Brain microvascular endothelial cell (primary cell): ENCODE measurements at regions not wholly inside any gene's neighbourhood (a gene's known extent, or its start where the extent isn't known, plus 50 kb on each side); places are given as distances from the start of the nearest gene placed in this dataset.
A peak's percentile ranks its signal among the peaks of the same experiment; 100 is the strongest.

Source experiments
- DNase-seq: peaks from one replicate; pipeline ENCODE4 v3.0.0-alpha.2; 2020
- H3K27ac ChIP-seq: fragments of 250-450 bp; sonication (Bioruptor Pico); 2 replicates; pipeline ENCODE4 v1.5.1; 2020; ENCODE audit warnings: mild to moderate bottlenecking, moderate library complexity
- H3K27me3 ChIP-seq: fragments of 250-450 bp; sonication (Bioruptor Pico); replicated peaks from 2 replicates; pipeline ENCODE4 v1.5.1; 2020; ENCODE audit warnings: mild to moderate bottlenecking
- H3K36me3 ChIP-seq: fragments of 250-450 bp; sonication (Bioruptor Pico); replicated peaks from 2 replicates; pipeline ENCODE4 v1.5.1; 2020; ENCODE audit warnings: mild to moderate bottlenecking
- H3K4me3 ChIP-seq: 2 replicates; pipeline ENCODE4 v1.5.1; 2011; ENCODE audit warnings: low read depth, mild to moderate bottlenecking, control low read depth, low read length, moderate library complexity
- in situ Hi-C: cut with HindIII; loops from 2 replicates; pipeline ENCODE4 v1.10.0; 2017; ENCODE audit warnings: low sequenced_read_pairs, low pct_ligation_motif_present
- TF ChIP-seq, protein P1 (sequence below): IDR thresholded peaks from 2 replicates; pipeline ENCODE4 v1.5.1; 2011; ENCODE audit warnings: low read depth, mild to moderate bottlenecking, moderate library complexity, low read length, control low read depth, inconsistent platforms; ENCODE audit errors: missing control alignments

DNA sequence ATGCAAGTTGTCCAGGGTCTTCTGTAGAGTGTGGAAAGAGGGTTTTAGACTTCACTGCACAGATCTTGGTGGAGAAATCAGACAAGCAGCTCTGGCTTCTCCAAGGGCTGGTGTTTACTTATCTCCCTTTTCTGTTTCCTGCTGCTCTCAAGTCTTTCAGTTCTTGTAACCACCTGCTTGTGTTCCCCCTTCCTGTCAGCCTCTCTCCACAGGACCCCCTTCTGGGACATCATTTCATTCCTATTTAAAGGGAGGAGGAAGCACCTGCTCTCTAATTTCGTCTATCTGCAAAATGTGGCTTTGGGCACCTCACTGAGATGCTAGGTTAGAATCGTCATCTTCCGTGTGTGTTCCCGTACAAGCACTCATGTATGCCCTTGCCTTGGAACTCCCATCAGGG is 636.2 kb downstream of the MTRR start:
- in situ Hi-C loops, result no loop called here
- Histone ChIP-seq H3K27me3 (no peaks in the 10 kb centered on the region), H3K4me3 (no peak overlapping the region), H3K27ac (no peak overlapping the region), H3K36me3 (no peaks in the 10 kb centered on the region)
- TF ChIP-seq, protein P1, sequence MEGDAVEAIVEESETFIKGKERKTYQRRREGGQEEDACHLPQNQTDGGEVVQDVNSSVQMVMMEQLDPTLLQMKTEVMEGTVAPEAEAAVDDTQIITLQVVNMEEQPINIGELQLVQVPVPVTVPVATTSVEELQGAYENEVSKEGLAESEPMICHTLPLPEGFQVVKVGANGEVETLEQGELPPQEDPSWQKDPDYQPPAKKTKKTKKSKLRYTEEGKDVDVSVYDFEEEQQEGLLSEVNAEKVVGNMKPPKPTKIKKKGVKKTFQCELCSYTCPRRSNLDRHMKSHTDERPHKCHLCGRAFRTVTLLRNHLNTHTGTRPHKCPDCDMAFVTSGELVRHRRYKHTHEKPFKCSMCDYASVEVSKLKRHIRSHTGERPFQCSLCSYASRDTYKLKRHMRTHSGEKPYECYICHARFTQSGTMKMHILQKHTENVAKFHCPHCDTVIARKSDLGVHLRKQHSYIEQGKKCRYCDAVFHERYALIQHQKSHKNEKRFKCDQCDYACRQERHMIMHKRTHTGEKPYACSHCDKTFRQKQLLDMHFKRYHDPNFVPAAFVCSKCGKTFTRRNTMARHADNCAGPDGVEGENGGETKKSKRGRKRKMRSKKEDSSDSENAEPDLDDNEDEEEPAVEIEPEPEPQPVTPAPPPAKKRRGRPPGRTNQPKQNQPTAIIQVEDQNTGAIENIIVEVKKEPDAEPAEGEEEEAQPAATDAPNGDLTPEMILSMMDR, result no peak
- no peak for DNase-seq

DNA sequence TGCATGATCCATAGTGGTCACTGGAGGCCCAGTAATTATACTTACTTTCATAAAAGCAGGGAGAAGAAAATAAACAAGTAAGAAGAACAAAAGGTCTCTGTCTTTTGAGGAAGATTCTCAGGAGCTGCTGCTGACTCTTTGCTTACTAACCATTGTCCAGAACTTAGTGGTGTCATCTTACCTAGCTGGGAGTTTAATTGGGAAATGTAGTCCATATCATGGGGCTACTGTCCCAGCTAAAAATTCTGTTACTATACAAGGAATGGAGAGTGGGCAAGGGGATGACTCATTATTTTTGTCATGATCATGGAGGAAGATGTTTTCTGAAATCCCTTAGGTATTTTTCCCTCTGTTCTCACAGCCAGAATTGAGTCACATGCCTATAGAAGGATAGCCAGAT is 639.3 kb downstream of the MTRR start:
- no peaks in the 10 kb centered on the region for H3K27me3 ChIP-seq
- no peak overlapping the region for H3K27ac ChIP-seq
- peak; percentile 11 for DNase-seq
- in situ Hi-C loops, result no loop called here
- H3K36me3 ChIP-seq, result no peaks in the 10 kb centered on the region
- H3K4me3 ChIP-seq, result no peak overlapping the region
- TF ChIP-seq, protein P1, result no peak

DNA sequence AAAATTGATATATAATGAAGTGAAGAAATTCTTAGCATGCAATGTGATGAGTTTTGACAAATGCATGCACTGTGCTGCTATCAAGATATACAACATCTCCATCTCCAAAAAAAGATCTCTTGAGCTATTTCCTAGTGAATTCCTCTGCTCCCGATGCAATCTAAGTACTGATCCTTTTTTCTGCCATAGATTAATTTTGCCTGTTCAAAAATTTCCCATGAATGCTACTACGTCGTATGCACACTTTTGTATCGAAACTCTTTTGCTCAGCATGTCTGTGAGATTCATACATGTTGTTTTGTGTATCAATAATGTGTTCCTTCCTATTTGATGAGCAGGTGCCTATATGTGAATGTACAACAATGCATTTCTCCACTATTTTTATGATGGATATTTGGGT is 647.4 kb downstream of the MTRR start:
- in situ Hi-C loops, result no loop called here
- TF ChIP-seq, protein P1, result no peak
- DNase-seq, result no peak
- no peaks in the 10 kb centered on the region for H3K27me3 ChIP-seq
- H3K27ac ChIP-seq, result no peak overlapping the region
- no peaks in the 10 kb centered on the region for H3K36me3 ChIP-seq
- no peak overlapping the region for H3K4me3 ChIP-seq

DNA sequence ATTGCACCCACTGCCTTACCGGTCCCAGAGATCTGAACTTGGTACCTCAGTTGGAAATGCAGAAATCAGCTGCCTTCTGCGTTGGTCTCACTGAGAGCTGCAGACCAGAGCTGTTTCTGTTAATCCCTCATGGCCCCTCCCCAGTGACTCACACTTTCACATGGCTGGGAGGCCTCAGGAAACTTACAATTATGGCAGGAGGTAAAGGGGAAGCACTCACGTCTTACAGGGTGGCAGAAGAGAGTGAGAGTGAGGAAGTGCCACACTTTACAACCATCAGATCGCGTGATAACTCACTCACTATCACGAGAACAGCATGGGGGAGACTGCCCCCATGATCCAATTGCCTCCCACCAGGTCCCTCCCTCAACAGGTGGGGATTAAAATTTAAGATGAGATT is 648.5 kb downstream of the MTRR start:
- peak; percentile 14 for DNase-seq
- Histone ChIP-seq H3K4me3 (no peak overlapping the region), H3K27me3 (no peaks in the 10 kb centered on the region), H3K27ac (no peak overlapping the region), H3K36me3 (no peaks in the 10 kb centered on the region)
- in situ Hi-C loops, result no loop called here
- TF ChIP-seq, protein P1, result no peak

DNA sequence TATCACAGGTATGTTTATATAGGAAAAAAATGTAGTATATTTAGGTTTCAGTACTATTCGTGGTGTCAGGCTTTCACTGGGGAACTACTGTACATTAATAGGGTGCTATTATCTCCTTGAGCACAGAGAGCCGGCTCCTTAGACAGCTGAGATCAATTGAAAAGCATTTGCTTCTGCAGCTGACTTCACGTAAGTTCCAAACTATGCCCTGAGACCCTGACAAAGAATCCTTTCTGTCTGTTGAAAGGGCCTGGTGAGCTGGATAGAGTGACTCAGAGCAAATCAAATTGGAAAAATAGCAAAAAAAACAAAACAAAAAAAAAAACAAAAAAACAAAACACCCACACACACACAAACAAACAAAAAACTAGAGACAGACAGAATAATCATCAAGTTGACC is 652.0 kb downstream of the MTRR start:
- TF ChIP-seq, protein P1, result no peak
- Histone ChIP-seq H3K27ac (no peak overlapping the region), H3K27me3 (no peaks in the 10 kb centered on the region), H3K36me3 (no peaks in the 10 kb centered on the region), H3K4me3 (no peak overlapping the region)
- in situ Hi-C loops, result no loop called here
- no peak for DNase-seq

DNA sequence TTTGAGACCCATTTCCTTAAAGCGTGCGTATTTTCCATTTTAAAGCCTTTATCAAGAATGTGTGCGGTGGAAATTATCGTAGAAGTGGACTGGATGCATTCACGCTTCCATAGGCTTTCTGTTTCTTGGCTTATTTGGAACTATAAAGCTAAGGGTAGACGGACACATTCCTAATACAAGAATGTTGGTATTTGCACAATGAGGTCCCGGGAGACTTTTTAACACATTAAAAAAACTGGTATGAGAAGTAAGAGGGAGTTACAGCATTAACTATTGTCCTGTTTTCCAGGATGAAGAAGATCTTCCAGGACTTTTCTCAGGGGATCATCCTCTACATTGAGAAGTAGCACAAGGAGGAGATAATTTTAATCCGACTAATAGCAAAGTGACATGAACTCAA is 653.0 kb downstream of the MTRR start:
- no peaks in the 10 kb centered on the region for H3K27me3 ChIP-seq
- H3K36me3 ChIP-seq, result no peaks in the 10 kb centered on the region
- H3K4me3 ChIP-seq, result no peak overlapping the region
- TF ChIP-seq, protein P1, result no peak
- in situ Hi-C loops, result no loop called here
- DNase-seq, result no peak
- H3K27ac ChIP-seq, result no peak overlapping the region
